Neural progenitor cell (in vitro differentiated cells): ENCODE measurements at regions not wholly inside any gene's neighbourhood (a gene's known extent, or its start where the extent isn't known, plus 50 kb on each side); places are given as distances from the start of the nearest gene placed in this dataset.

ENCODE experiments used
- DNase-seq: peaks from one replicate; pipeline ENCODE4 v3.0.0-alpha.2; 2016; ENCODE audit warnings: low spot score
- H2AFZ ChIP-seq: fragments of 200-600 bp; sonication (generic); replicated peaks from 2 replicates; pipeline ENCODE4 v1.6.1; 2016; ENCODE audit warnings: antibody characterized with exemption
- H3F3A ChIP-seq: fragments of 200-600 bp; sonication (generic); 2 replicates; pipeline ENCODE4 v1.6.1; 2016; ENCODE audit warnings: antibody characterized with exemption, low read depth
- H3K27ac ChIP-seq: fragments of 200-600 bp; sonication (generic); 2 replicates; pipeline ENCODE4 v1.5.1; 2016; ENCODE audit warnings: mild to moderate bottlenecking
- H3K27me3 ChIP-seq: fragments of 200-600 bp; sonication (generic); 2 replicates; pipeline ENCODE4 v1.6.1; 2016; ENCODE audit warnings: mild to moderate bottlenecking, moderate library complexity
- H3K36me3 ChIP-seq: fragments of 200-600 bp; sonication (generic); 2 replicates; pipeline ENCODE4 v1.5.1; 2016
- H3K4me1 ChIP-seq: fragments of 200-600 bp; sonication (generic); 2 replicates; pipeline ENCODE4 v1.6.1; 2016; ENCODE audit warnings: mixed run types
- H3K4me2 ChIP-seq: fragments of 200-600 bp; sonication (generic); 2 replicates; pipeline ENCODE4 v1.6.1; 2016
- H3K4me3 ChIP-seq: fragments of 200-600 bp; sonication (generic); 2 replicates; pipeline ENCODE4 v1.5.1; 2016
- H3K79me2 ChIP-seq: fragments of 200-600 bp; sonication (generic); 2 replicates; pipeline ENCODE4 v1.6.1; 2016; ENCODE audit warnings: low read depth
- H3K9ac ChIP-seq: fragments of 200-600 bp; sonication (generic); 2 replicates; pipeline ENCODE4 v1.6.1; 2016
- H3K9me3 ChIP-seq: fragments of 200-600 bp; sonication (generic); 2 replicates; pipeline ENCODE4 v1.5.1; 2016; ENCODE audit warnings: low read depth
- H4K20me1 ChIP-seq: fragments of 200-600 bp; sonication (generic); 2 replicates; pipeline ENCODE4 v1.6.1; 2016; ENCODE audit warnings: low read depth
- H3K27ac Mint-ChIP-seq: 3 replicates; pipeline ENCODE4 v1.8.0; 2021; ENCODE audit warnings: mixed read lengths
- H3K27me3 Mint-ChIP-seq: 2 replicates; pipeline ENCODE4 v1.8.0; 2022; ENCODE audit warnings: low read depth, mild to moderate bottlenecking, inconsistent platforms, moderate library complexity, mixed read lengths; ENCODE audit not compliant: insufficient read depth
- H3K36me3 Mint-ChIP-seq: 3 replicates; pipeline ENCODE4 v1.8.0; 2021; ENCODE audit warnings: mixed read lengths
- H3K4me1 Mint-ChIP-seq: 3 replicates; pipeline ENCODE4 v1.8.0; 2021; ENCODE audit warnings: mixed read lengths
- H3K4me3 Mint-ChIP-seq: 3 replicates; pipeline ENCODE4 v1.8.0; 2021; ENCODE audit warnings: mild to moderate bottlenecking, moderate library complexity, mixed read lengths
- H3K9me3 Mint-ChIP-seq: 3 replicates; pipeline ENCODE4 v1.8.0; 2020; ENCODE audit warnings: mixed read lengths
- EZH2 ChIP-seq: fragments of 200-600 bp; sonication (generic); IDR thresholded peaks from 2 replicates; pipeline ENCODE4 v1.6.1; 2017; ENCODE audit warnings: antibody characterized with exemption, mild to moderate bottlenecking, moderate library complexity
- EZH2phosphoT487 ChIP-seq: fragments of 200-600 bp; sonication (generic); IDR thresholded peaks from 2 replicates; pipeline ENCODE4 v1.6.1; 2017; ENCODE audit warnings: antibody characterized with exemption
- TF ChIP-seq, protein P1 (sequence below): fragments of 200-600 bp; sonication (generic); IDR thresholded peaks from 2 replicates; pipeline ENCODE4 v1.5.1; 2017; ENCODE audit warnings: antibody characterized with exemption, mild to moderate bottlenecking

DNA sequence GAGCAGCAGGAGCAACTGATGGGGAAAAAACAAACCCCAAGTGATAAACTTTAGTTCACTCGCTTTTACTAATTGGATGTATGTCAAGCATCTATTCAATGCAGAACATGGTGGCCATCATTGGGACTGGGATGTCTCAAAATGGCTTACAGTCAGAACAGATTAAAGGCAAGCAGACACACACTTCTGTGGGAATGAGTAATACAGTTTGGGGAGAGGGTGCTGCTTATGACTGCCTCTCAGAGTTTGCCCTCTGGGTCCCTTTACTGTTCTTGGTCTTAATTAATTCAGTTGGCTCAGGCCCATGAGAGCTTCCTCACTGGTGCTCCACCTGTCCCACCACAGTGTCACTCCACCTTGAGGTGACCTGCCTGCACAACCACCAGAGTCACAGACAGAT lies 119.5 kb downstream of the TBX19 start:
- Histone ChIP-seq H2AFZ (no peak overlapping the region), H3K4me1 (no peaks in the 10 kb centered on the region), H4K20me1 (no peaks in the 10 kb centered on the region), H3K4me2 (no peak overlapping the region), H3K36me3 (no peaks in the 10 kb centered on the region), H3K27ac (no peak overlapping the region), H3K9ac (no peak overlapping the region), H3K4me3 (no peak overlapping the region), H3K79me2 (no peaks in the 10 kb centered on the region), H3K9me3 (no peaks in the 10 kb centered on the region), H3F3A (no peaks in the 10 kb centered on the region), H3K27me3 (no peaks in the 10 kb centered on the region)
- Mint-ChIP-seq H3K27me3 (peaks cover 2% of the 10 kb centered on the region), H3K36me3 (no peaks in the 10 kb centered on the region), H3K9me3 (no peaks in the 10 kb centered on the region), H3K27ac (no peak overlapping the region), H3K4me3 (no peak overlapping the region), H3K4me1 (peaks cover 18% of the 10 kb centered on the region)
- no peak for DNase-seq
- TF ChIP-seq EZH2phosphoT487 (no peak), EZH2 (no peak)
- TF ChIP-seq, protein P1, sequence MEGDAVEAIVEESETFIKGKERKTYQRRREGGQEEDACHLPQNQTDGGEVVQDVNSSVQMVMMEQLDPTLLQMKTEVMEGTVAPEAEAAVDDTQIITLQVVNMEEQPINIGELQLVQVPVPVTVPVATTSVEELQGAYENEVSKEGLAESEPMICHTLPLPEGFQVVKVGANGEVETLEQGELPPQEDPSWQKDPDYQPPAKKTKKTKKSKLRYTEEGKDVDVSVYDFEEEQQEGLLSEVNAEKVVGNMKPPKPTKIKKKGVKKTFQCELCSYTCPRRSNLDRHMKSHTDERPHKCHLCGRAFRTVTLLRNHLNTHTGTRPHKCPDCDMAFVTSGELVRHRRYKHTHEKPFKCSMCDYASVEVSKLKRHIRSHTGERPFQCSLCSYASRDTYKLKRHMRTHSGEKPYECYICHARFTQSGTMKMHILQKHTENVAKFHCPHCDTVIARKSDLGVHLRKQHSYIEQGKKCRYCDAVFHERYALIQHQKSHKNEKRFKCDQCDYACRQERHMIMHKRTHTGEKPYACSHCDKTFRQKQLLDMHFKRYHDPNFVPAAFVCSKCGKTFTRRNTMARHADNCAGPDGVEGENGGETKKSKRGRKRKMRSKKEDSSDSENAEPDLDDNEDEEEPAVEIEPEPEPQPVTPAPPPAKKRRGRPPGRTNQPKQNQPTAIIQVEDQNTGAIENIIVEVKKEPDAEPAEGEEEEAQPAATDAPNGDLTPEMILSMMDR = no peak

DNA sequence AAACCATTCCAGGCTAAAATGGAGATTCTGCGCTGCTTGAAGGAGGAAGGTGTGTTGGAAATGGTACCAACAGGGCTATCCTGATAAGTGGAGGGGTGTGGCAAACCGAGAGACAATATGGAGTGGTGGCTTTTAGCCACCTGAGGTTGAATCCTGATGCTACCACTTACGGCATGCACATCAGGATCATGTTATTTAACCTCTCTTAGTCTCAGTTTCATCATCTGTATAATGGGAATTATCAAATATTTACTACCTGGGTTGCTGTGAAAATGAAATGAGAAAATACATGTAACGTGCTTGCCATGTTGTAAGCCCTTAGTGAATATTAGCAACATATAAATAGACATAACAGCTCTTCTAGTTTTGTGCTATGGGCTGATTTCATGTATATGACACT lies 117.1 kb downstream of the TBX19 start:
- H3K27me3 ChIP-seq = no peaks in the 10 kb centered on the region
- H4K20me1 ChIP-seq = no peaks in the 10 kb centered on the region
- TF ChIP-seq EZH2phosphoT487 (no peak), EZH2 (no peak)
- TF ChIP-seq, protein P1 = no peak
- no peak overlapping the region for H3K27ac Mint-ChIP-seq
- no peak overlapping the region for H3K4me2 ChIP-seq
- no peaks in the 10 kb centered on the region for H3K9me3 ChIP-seq
- H3K9ac ChIP-seq = no peak overlapping the region
- H3K27ac ChIP-seq = no peak overlapping the region
- no peaks in the 10 kb centered on the region for H3K9me3 Mint-ChIP-seq
- H3K79me2 ChIP-seq = no peaks in the 10 kb centered on the region
- H3K27me3 Mint-ChIP-seq = peaks cover 2% of the 10 kb centered on the region
- H3K4me3 ChIP-seq = no peak overlapping the region
- no peak overlapping the region for H2AFZ ChIP-seq
- no peaks in the 10 kb centered on the region for H3F3A ChIP-seq
- DNase-seq = no peak
- H3K4me3 Mint-ChIP-seq = no peak overlapping the region
- H3K4me1 Mint-ChIP-seq = peaks cover 18% of the 10 kb centered on the region
- H3K4me1 ChIP-seq = no peaks in the 10 kb centered on the region
- no peaks in the 10 kb centered on the region for H3K36me3 Mint-ChIP-seq
- H3K36me3 ChIP-seq = no peaks in the 10 kb centered on the region

DNA sequence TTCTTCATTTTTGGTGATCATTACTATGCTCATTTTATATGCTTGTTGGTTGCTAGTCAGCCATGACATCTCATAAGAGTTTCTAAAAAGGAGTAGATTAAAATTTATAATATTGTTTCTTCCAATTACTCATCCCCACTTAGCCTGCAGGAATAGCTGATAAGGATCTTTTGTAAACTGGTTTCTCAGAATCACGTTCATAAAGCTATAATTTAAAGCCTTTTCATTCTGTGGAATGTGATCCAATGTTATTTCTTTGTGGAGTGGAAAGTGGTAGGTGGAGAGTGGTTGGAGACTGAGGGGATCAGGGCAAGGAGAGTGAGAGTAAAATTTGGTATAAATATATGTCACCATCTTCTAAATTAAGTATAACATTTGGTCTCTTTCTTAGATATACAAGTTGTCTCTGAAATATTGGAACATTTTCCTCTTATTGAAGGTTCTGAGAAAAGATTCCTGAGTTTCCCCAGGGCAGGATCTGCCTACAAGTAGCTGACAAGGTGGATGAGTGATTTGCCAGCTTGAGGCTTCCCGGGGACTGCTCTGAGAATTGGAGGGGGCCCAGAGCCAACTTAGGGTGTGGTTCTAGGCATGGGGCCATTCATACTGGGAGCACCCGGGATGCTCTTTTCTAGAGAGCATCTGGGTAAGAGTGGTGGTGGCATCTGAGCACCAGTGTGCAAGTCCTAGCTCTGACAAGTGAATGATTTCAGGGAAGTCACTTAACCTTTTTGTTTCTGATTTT lies 116.4 kb downstream of the TBX19 start:
- Histone ChIP-seq H3K27me3 (no peaks in the 10 kb centered on the region), H2AFZ (no peak overlapping the region)
- H3K27ac Mint-ChIP-seq = no peak overlapping the region

More for the DNA sequence above, 116.4 kb downstream of the TBX19 start:
- H3K9me3 ChIP-seq = no peaks in the 10 kb centered on the region
- peaks cover 18% of the 10 kb centered on the region for H3K4me1 Mint-ChIP-seq
- no peaks in the 10 kb centered on the region for H3K4me1 ChIP-seq
- H3K36me3 Mint-ChIP-seq = no peaks in the 10 kb centered on the region
- TF ChIP-seq, protein P1 = no peak
- TF ChIP-seq EZH2 (no peak), EZH2phosphoT487 (no peak)
- no peaks in the 10 kb centered on the region for H4K20me1 ChIP-seq
- H3K4me3 Mint-ChIP-seq = no peak overlapping the region
- DNase-seq = no peak
- H3K4me3 ChIP-seq = no peak overlapping the region
- H3K9ac ChIP-seq = no peak overlapping the region
- H3K27ac ChIP-seq = no peak overlapping the region
- no peaks in the 10 kb centered on the region for H3F3A ChIP-seq
- peaks cover 2% of the 10 kb centered on the region for H3K27me3 Mint-ChIP-seq
- H3K36me3 ChIP-seq = no peaks in the 10 kb centered on the region
- no peaks in the 10 kb centered on the region for H3K79me2 ChIP-seq
- no peak overlapping the region for H3K4me2 ChIP-seq
- H3K9me3 Mint-ChIP-seq = no peaks in the 10 kb centered on the region
